Dedifferentiated amniotic fluid mesenchymal stem cell (primary cell): ENCODE measurements at regions not wholly inside any gene's neighbourhood (a gene's known extent, or its start where the extent isn't known, plus 50 kb on each side); places are given as distances from the start of the nearest gene placed in this dataset.
"Not testable (repeated sequence)": the region's sequence is repeated elsewhere in the genome, so short reads cannot be mapped to it uniquely, and the experiment has no call there.

Experiments used
- DNase-seq: peaks from one replicate; pipeline ENCODE4 v3.0.0-alpha.2; 2016; ENCODE audit errors: extremely low spot score

GRCh38 chr5:134471858-134472449 lies 53.5 kb upstream of the JADE2 start:
- DNase-seq, result not testable (repeated sequence)

DNA sequence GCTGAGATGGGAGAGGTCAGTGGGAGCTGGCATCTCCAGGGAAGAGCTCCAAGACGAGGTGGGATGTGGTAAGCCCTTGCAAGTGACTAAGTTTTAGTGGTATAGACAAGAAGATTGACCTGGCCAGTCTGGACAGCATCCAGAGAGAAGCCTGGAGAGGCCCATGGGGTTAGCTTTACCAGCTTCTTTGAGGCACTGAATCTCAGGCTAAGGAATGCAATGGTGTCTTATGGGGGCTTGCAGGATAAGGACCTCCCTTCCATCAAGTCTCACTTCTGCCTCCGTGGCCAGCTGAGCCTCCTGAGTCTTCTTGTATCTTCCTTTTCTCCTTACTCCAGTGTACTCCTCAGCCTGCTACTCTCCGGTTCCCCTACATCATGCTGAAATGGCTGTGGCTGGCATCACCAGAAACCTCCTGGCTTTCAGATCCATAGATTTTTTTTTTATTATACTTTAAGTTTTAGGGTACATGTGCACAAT lies 56.5 kb upstream of the JADE2 start:
- DNase-seq, result no peak

DNA sequence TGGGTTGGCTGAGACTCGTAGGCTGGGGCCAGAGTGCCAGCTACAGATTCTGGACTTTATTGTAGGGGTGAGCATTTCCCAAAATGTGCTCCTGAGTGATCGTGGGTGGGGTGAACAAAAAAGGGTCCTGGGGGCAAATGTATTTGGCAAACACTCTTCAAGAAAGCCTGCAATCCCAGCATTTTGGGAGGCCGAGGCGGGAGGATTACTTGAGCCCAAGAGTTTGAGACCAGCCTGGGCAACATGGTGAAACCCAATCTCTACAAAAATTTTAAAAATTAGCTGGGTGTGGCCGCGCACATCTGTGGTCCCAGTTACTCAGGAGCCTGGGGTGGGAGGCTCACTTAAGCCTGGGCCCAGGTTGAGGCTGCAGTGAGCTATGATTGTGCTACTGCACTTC lies 55.5 kb upstream of the CDKN2AIPNL start:
- DNase-seq, result no peak

DNA sequence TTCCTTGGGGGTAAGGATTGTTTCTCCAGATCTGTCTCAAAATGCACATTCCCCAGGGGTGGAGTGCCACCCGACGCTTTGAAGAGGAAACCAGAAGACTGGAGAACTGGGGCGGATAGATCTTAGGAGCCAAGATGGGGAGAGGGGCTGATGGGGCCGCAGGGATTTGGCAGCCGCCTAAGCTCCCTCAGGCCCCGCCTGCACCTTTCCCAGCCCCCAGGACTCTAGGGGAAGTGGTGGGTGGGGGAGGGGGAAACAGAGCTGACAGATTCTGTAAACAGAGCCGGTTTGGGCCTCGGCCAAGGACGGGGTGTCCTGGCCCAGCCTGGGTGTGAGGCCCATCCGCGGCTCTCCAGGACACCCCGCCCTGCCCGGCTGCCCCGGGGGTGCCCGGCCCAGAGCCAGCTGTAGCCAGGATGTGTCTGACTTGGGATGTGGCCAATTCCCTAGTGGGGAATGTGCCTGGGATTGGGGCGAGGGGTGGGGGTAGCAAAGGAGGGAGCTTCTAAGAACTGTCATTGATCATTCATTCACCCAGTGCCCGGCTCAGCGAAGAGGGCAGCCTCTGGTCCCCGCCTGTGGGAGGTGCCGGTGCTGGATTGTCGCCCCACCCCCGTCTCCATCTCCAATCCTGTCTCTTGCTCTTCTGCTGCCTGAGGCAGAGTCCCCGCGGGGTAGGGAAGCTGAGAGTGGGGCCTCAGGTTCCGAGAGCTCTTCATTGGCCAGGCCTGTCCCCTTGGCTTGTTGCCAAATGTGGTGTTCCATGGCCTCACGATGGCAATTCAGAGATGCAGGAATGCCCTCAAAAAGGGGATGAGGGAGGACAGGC lies 54.8 kb upstream of the CDKN2AIPNL start:
- DNase-seq, result peak; percentile 45

DNA sequence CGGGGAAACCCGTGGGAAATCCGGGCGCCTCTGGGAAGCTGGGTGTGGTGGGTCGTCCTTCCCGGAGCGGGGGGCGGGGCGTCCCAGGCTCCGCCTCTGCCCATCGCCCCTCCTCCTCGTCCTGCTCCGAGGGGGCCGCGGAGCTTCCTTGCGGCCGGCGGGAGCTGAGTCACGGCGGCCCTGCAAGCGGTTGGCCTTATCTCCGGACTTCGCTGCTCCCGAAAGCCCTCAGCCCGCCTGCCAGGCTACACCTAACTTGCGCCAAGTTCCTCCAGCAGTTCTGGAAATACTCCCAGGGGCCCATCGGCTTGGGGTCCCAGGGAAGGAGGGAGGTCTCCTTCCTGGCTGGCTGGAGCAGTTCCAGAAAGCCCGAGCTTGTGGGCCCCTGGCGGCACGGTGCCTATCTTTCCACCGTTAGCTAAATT lies 54.1 kb upstream of the CDKN2AIPNL start:
- DNase-seq, result peak; percentile 69

DNA sequence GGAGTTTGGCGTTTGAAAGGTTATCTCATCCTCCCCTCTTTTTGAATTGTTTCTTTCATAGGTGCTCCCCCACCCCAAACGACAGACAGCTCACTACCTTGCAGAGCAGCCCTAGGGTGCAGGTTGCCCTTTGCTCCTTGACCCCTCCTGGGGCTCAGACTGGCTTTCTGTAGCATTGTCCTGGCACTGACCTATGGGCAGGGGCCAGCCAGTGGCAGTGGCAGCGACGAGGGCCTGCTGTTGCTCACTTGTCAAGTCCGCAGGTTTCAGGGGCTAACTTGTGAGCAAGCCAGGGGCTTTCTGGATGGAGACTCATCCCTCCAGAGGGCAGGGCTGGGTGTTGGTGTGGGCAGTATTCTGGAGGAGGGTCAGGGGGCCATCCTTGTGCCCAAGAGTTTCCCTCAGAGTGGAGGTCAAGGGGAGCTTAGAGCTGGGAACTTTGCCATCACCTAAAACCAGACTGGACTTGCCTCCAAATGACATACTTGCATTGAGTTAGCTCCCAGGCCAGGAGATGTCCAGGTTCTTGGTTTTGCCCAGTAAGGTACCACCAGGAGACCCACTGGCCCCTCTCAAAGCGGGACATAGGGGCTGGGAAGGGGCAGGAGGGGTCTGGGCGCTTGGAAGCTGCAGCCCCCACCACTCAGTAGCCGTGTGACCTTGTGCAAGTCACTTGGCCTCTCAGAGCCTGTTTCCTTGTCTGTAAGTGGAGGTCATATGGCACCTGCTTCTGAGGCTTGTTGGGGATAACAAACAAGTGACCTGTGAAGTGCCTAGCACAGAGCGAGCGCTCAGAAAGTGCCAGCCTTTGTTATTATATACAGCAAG lies 53.5 kb upstream of the CDKN2AIPNL start:
- no peak for DNase-seq

- DNase-seq, result no peak
Observed at GRCh38 chr5:134463991-134464760, 52.5 kb upstream of the CDKN2AIPNL start.

DNA sequence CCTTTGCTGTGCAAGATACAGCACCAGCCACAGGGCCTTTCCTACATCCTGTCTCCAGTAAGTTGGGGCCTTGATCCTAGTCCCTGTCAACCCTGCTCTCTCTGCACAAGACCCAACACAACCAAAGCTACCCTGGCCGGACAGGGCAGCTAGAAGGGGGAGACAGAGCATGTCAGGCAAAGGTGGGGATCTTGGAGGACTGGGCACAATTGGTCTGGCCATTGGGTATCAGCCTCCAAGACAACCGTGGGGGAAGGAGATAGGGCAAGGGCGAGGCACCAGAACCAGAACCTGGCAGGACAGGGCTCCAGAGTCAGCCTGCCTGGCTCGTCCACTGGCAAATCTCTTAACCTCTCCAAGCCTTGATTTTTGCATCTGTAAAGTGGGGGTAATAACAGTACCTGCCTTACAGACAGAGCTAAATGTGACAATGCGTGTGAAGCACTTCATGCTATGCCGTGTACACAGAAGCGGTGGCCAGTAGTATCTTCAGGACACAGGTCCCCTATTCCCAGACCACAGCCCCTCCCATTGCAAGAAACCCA lies 51.6 kb upstream of the CDKN2AIPNL start:
- DNase-seq, result no peak

DNA sequence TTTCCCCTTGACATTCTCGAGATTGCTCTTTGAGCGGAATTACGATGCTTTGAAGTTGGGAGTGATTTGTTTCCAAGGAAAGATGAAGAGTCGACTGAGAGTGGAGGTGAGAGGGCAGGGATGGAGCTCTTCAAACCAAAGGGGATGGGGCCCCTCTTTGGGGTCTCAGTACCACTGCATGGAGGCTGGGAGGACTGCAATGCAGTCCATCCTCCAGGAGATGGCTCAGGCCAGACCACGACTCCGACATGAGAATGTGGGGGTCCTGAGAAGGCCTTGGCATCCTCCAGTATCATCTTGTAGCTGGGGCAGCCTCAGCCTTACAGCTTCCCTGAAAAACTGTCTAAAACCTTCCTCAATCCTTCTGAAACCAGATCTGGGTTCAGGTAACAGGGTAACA lies 51.1 kb upstream of the CDKN2AIPNL start:
- no peak for DNase-seq

DNA sequence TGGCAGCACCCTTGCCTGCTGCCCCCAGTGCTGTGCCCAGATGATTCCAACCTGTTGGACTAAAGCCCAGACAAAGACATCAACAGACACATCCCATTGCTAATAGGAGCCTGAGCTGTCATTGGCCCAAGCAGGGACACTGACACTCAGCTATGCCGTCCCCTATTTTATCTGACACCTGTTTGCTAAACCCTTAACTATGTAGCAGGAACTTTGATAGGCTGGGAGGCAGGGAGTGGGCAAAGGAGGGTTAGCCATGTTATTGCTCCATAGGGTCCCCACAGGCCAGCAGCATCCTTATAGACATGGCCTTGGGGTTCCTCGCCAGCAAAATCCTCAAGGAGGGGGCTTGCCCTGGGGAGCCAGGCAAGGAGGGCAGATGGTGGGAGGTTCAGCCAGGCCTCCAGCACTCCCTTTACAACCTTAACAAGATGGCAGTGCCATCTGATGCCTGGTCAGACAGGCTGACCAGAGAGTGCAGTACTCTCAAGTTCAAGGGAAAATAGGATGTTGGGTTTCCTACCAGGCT lies 50.4 kb upstream of the CDKN2AIPNL start:
- DNase-seq, result no peak
